ENCODE measurements at regions not wholly inside any gene's neighbourhood (a gene's known extent, or its start where the extent isn't known, plus 50 kb on each side); places are given as distances from the start of the nearest gene placed in this dataset.
A peak's percentile ranks its signal among the peaks of the same experiment; 100 is the strongest.

GRCh38 chr1:55735106-55735505, 519.9 kb upstream of the USP24 start:
- Histone ChIP-seq H3K27me3 (no peaks in the 10 kb centered on the region), H3K9me3 (no peaks in the 10 kb centered on the region), H3K4me3 (no peak overlapping the region), H3K27ac (no peak overlapping the region), H3K36me3 (no peaks in the 10 kb centered on the region), H3K4me1 (no peaks in the 10 kb centered on the region)
- no peak for DNase-seq (ENCODE audit: low spot score in 2 of 2)
- TF ChIP-seq CTCF (IDR thresholded peaks at IDR 0.05) = no peak
- no peak for TF ChIP-seq POLR2A (IDR thresholded peaks at IDR 0.05)
- no peak for TF ChIP-seq EP300 (IDR thresholded peaks at IDR 0.05)

DNA sequence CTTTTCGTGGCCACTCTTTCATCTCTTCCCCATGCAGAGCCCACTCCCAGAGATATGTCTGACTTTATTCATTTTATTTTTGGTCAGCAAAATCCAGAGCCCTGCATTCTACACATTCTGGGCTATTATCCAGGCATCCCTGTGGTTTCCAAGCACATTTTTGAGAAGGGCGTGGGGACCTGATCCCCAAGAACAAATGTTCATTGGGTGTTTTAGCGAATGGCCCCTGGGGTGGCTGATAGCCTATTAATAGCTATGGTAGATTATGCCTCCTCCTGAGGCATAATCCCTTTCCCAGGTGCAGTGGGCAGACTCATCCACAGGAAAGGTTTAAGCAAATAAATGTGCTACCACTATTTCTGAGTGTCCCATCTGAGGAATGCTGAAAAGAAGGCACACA, 511.8 kb upstream of the USP24 start:
- no peak for DNase-seq (ENCODE audit: low spot score in 2 of 2)
- peak overlapping the region in 2 of 4 donors; percentile 14 to 44 for H3K27ac ChIP-seq

GRCh38 chr1:55725378-55725777, 510.2 kb upstream of the USP24 start:
- no peaks in the 10 kb centered on the region for H3K9me3 ChIP-seq
- WGBS, 2 donors = 98% methylated on average over 1 of the region's 1 CpG
- H3K27me3 ChIP-seq = no peaks in the 10 kb centered on the region
- H3K4me1 ChIP-seq = peaks cover 0 to 20% (median 4%) of the 10 kb centered on the region in 4 donors
- no peak for DNase-seq (ENCODE audit: low spot score in 2 of 2)
- TF ChIP-seq CTCF (IDR thresholded peaks at IDR 0.05) (no peak), POLR2A (IDR thresholded peaks at IDR 0.05) (no peak), EP300 (IDR thresholded peaks at IDR 0.05) (no peak)
- H3K4me3 ChIP-seq = no peak overlapping the region
- no peaks in the 10 kb centered on the region for H3K36me3 ChIP-seq
- no peak overlapping the region for H3K27ac ChIP-seq

More for the DNA sequence above, 511.8 kb upstream of the USP24 start:
- Histone ChIP-seq H3K27me3 (no peaks in the 10 kb centered on the region), H3K4me1 (peaks cover 0 to 16% (median 4%) of the 10 kb centered on the region in 4 donors), H3K9me3 (no peaks in the 10 kb centered on the region), H3K4me3 (no peak overlapping the region), H3K36me3 (no peaks in the 10 kb centered on the region)
- TF ChIP-seq POLR2A (IDR thresholded peaks at IDR 0.05) (no peak), EP300 (IDR thresholded peaks at IDR 0.05) (peak in 1 of 2 donors; percentile 26), CTCF (IDR thresholded peaks at IDR 0.05) (no peak)
- 60 to 71% methylated on average over 3 of the region's 3 CpGs for WGBS, 2 donors

- no peaks in the 10 kb centered on the region for H3K27me3 ChIP-seq
- no peak for TF ChIP-seq POLR2A (IDR thresholded peaks at IDR 0.05)
- no peak for TF ChIP-seq EP300 (IDR thresholded peaks at IDR 0.05)
- no peak for TF ChIP-seq CTCF (IDR thresholded peaks at IDR 0.05)
- peaks cover 0 to 27% (median 4%) of the 10 kb centered on the region in 4 donors for H3K4me1 ChIP-seq
- H3K27ac ChIP-seq = no peak overlapping the region
- WGBS, 2 donors = 87 to 88% methylated on average over 7 of the region's 7 CpGs
- H3K9me3 ChIP-seq = no peaks in the 10 kb centered on the region
- DNase-seq (ENCODE audit: low spot score in 2 of 2) = no peak
- no peak overlapping the region for H3K4me3 ChIP-seq
- H3K36me3 ChIP-seq = no peaks in the 10 kb centered on the region
Observed at GRCh38 chr1:55724551-55725325, 509.6 kb upstream of the USP24 start.

GRCh38 chr1:55723001-55723400, 507.8 kb upstream of the USP24 start:
- 57 to 59% methylated on average over 1 of the region's 1 CpG for WGBS, 2 donors
- DNase-seq (ENCODE audit: low spot score in 2 of 2) = no peak
- H3K9me3 ChIP-seq = no peaks in the 10 kb centered on the region
- H3K4me1 ChIP-seq = peaks cover 0 to 44% (median 12%) of the 10 kb centered on the region in 4 donors
- H3K36me3 ChIP-seq = no peaks in the 10 kb centered on the region
- H3K27me3 ChIP-seq = no peaks in the 10 kb centered on the region
- no peak for TF ChIP-seq EP300 (IDR thresholded peaks at IDR 0.05)
- TF ChIP-seq CTCF (IDR thresholded peaks at IDR 0.05) = no peak
- no peak for TF ChIP-seq POLR2A (IDR thresholded peaks at IDR 0.05)
- H3K4me3 ChIP-seq = no peak overlapping the region
- no peak overlapping the region for H3K27ac ChIP-seq

All from tibial nerve (tissue), 4 donors.